ENCODE measurements at regions not wholly inside any gene's neighbourhood (a gene's known extent, or its start where the extent isn't known, plus 50 kb on each side); places are given as distances from the start of the nearest gene placed in this dataset.

- H3K27me3 Mint-ChIP-seq: peaks cover 8 to 24% (median 9%) of the 10 kb centered on the region in 3 donors
- H3K36me3 Mint-ChIP-seq: no peaks in the 10 kb centered on the region
- H3K4me1 Mint-ChIP-seq: no peaks in the 10 kb centered on the region
- H3K4me3 Mint-ChIP-seq: no peak overlapping the region
- H3K9me3 Mint-ChIP-seq: peaks cover 4 to 52% (median 19%) of the 10 kb centered on the region in 7 donors
- ATAC-seq (ENCODE audit: low read depth in 2 of 2) (no peak), DNase-seq (no peak)
- H3K27ac Mint-ChIP-seq: no peak overlapping the region
Observed at GRCh38 chr1:18429654-18430053, 51.1 kb upstream of the KLHDC7A start.
